ENCODE measurements at regions not wholly inside any gene's neighbourhood (a gene's known extent, or its start where the extent isn't known, plus 50 kb on each side); places are given as distances from the start of the nearest gene placed in this dataset.
"Not testable (repeated sequence)": the region's sequence is repeated elsewhere in the genome, so short reads cannot be mapped to it uniquely, and the experiment has no call there.

- DNase-seq: no peak
Observed at GRCh38 chr6:139984317-139984716, 609.9 kb upstream of the CITED2 start.

GRCh38 chr6:139983555-139984276 is 609.3 kb upstream of the CITED2 start:
- DNase-seq: no peak

GRCh38 chr6:139982652-139983295 is 608.3 kb upstream of the CITED2 start:
- peak; percentile 28 for DNase-seq

- no peak for DNase-seq
Observed at GRCh38 chr6:139982195-139982594, 607.7 kb upstream of the CITED2 start.

GRCh38 chr6:139981768-139982181 is 607.3 kb upstream of the CITED2 start:
- DNase-seq: peak; percentile 10

- no peak for DNase-seq
Observed at GRCh38 chr6:139981066-139981624, 606.7 kb upstream of the CITED2 start.

GRCh38 chr6:139980631-139981030 is 606.2 kb upstream of the CITED2 start:
- not testable (repeated sequence) for DNase-seq

GRCh38 chr6:139979021-139979725 is 604.7 kb upstream of the CITED2 start:
- DNase-seq: no peak

GRCh38 chr6:139977887-139978332 is 603.5 kb upstream of the CITED2 start:
- no peak for DNase-seq

- DNase-seq: no peak
Observed at GRCh38 chr6:139973669-139974344, 599.4 kb upstream of the CITED2 start.

GRCh38 chr6:139972116-139972515 is 597.7 kb upstream of the CITED2 start:
- DNase-seq: no peak

- no peak for DNase-seq
Observed at GRCh38 chr6:139970591-139970991, 596.1 kb upstream of the CITED2 start.

GRCh38 chr6:139967497-139967896 is 593.0 kb upstream of the CITED2 start:
- DNase-seq: no peak

- no peak for DNase-seq
Observed at GRCh38 chr6:139965393-139965792, 590.9 kb upstream of the CITED2 start.

GRCh38 chr6:139964737-139965136 is 590.3 kb upstream of the CITED2 start:
- DNase-seq: no peak

- no peak for DNase-seq
Observed at GRCh38 chr6:139962654-139963347, 588.4 kb upstream of the CITED2 start.

- no peak for DNase-seq
Observed at GRCh38 chr6:139961190-139961589, 586.7 kb upstream of the CITED2 start.

- DNase-seq: no peak
Observed at GRCh38 chr6:139960671-139961070, 586.2 kb upstream of the CITED2 start.

- no peak for DNase-seq
Observed at GRCh38 chr6:139955366-139956155, 581.1 kb upstream of the CITED2 start.

GRCh38 chr6:139954463-139955071 is 580.1 kb upstream of the CITED2 start:
- no peak for DNase-seq

GRCh38 chr6:139953780-139954179 is 579.3 kb upstream of the CITED2 start:
- not testable (repeated sequence) for DNase-seq
